Suprapubic skin (tissue), 3 donors: ENCODE measurements at regions not wholly inside any gene's neighbourhood (a gene's known extent, or its start where the extent isn't known, plus 50 kb on each side); places are given as distances from the start of the nearest gene placed in this dataset.
"Not testable (repeated sequence)": the region's sequence is repeated elsewhere in the genome, so short reads cannot be mapped to it uniquely, and the experiment has no call there.

Experiments used
- CTCF ChIP-seq, 2 donors: fragments of 200-600 bp in 1 of 2; fragments of 450-650 bp in 1 of 2; sonication (generic) in 1 of 2; IDR thresholded peaks; one replicate each; pipeline ENCODE4 v1.5.1; 2016 to 2019; ENCODE audit warnings: antibody characterized with exemption in 2 of 2, mild to moderate bottlenecking in 1 of 2, moderate library complexity in 1 of 2
- EP300 ChIP-seq: sonication (generic); formaldehyde crosslinking; IDR thresholded peaks from one replicate; pipeline ENCODE4 v1.6.1; 2017; ENCODE audit warnings: antibody characterized with exemption
- POLR2A ChIP-seq, 2 donors: fragments of 450-650 bp; IDR thresholded peaks; one replicate each; pipeline ENCODE4 v1.6.1; 2017; ENCODE audit warnings: antibody characterized with exemption in 2 of 2, mild to moderate bottlenecking in 2 of 2, moderate library complexity in 2 of 2

GRCh38 chr2:47279525-47279924, 89.6 kb upstream of the EPCAM start:
- not testable (repeated sequence) for TF ChIP-seq CTCF (IDR thresholded peaks at IDR 0.05); POLR2A (IDR thresholded peaks at IDR 0.05); EP300
